Vagina (tissue), 2 donors: ENCODE measurements at regions not wholly inside any gene's neighbourhood (a gene's known extent, or its start where the extent isn't known, plus 50 kb on each side); places are given as distances from the start of the nearest gene placed in this dataset.

Experiments used
- DNase-seq, 2 donors: peaks; one replicate each; pipeline ENCODE4 v3.0.0-alpha.2; 2017; ENCODE audit errors: extremely low spot score in 2 of 2
- H3K27ac ChIP-seq: fragments of 200-600 bp; sonication (generic); one replicate; pipeline ENCODE4 v1.5.1; 2019
- H3K27me3 ChIP-seq: fragments of 200-600 bp; sonication (generic); one replicate; pipeline ENCODE4 v1.5.1; 2019
- H3K36me3 ChIP-seq, 2 donors: fragments of 200-600 bp; sonication (generic); one replicate each; pipeline ENCODE4 v1.5.1; 2017 to 2019
- H3K4me1 ChIP-seq: fragments of 200-600 bp; sonication (generic); one replicate; pipeline ENCODE4 v1.5.1; 2019
- H3K4me3 ChIP-seq, 2 donors: fragments of 200-600 bp; sonication (generic); 1 replicate in 1 of 2; 2 replicates in 1 of 2; pipeline ENCODE4 v1.5.1; 2016 to 2019
- H3K9me3 ChIP-seq: fragments of 200-600 bp; sonication (generic); one replicate; pipeline ENCODE4 v1.5.1; 2019
- CTCF ChIP-seq, 3 experiments: fragments of 450-650 bp in 2 of 3; fragments of 200-600 bp in 1 of 3; sonication (generic) in 1 of 3; IDR thresholded peaks; one replicate each; pipeline ENCODE4 v1.5.1; 2017 to 2019; ENCODE audit warnings: antibody characterized with exemption in 3 of 3, mild to moderate bottlenecking in 2 of 3, moderate library complexity in 2 of 3
- POLR2A ChIP-seq, 2 donors: fragments of 450-650 bp; IDR thresholded peaks; one replicate each; pipeline ENCODE4 v1.6.1; 2017; ENCODE audit warnings: antibody characterized with exemption in 2 of 2, mild to moderate bottlenecking in 2 of 2, moderate library complexity in 2 of 2
- POLR2AphosphoS5 ChIP-seq, 2 donors: sonication (generic); formaldehyde crosslinking; IDR thresholded peaks; one replicate each; pipeline ENCODE4 v1.9.0; 2017; ENCODE audit warnings: antibody characterized with exemption in 2 of 2, mild to moderate bottlenecking in 2 of 2, low read depth in 1 of 2; ENCODE audit not compliant: insufficient read depth in 1 of 2
- intact Hi-C: fragments of 100-400 bp; cut with DNase I; formaldehyde crosslinking; loops from one replicate; pipeline ENCODE4 v1.15.1; 2023

GRCh38 chr11:92643827-92644226 lies 325.6 kb upstream of the MTNR1B start:
- no peak for DNase-seq
- H3K9me3 ChIP-seq, result no peaks in the 10 kb centered on the region
- H3K27me3 ChIP-seq, result no peaks in the 10 kb centered on the region
- H3K4me1 ChIP-seq, result no peaks in the 10 kb centered on the region
- no peak for TF ChIP-seq CTCF (IDR thresholded peaks at IDR 0.05)
- no peak overlapping the region for H3K4me3 ChIP-seq
- no peaks in the 10 kb centered on the region for H3K36me3 ChIP-seq
- intact Hi-C loops, result no loop called here
- no peak overlapping the region for H3K27ac ChIP-seq

GRCh38 chr11:92644595-92645445 lies 324.6 kb upstream of the MTNR1B start:
- intact Hi-C loops, result no loop called here
- H3K36me3 ChIP-seq, result no peaks in the 10 kb centered on the region
- H3K4me3 ChIP-seq, result no peak overlapping the region
- H3K4me1 ChIP-seq, result no peaks in the 10 kb centered on the region
- no peak for DNase-seq
- H3K27ac ChIP-seq, result no peak overlapping the region
- no peaks in the 10 kb centered on the region for H3K9me3 ChIP-seq
- no peaks in the 10 kb centered on the region for H3K27me3 ChIP-seq
- TF ChIP-seq POLR2A (IDR thresholded peaks at IDR 0.05) (no peak), POLR2AphosphoS5 (IDR thresholded peaks at IDR 0.05; ENCODE audit: insufficient read depth in 1 of 2, low read depth in 1 of 2) (no peak), CTCF (IDR thresholded peaks at IDR 0.05) (no peak)

- intact Hi-C loops, result no loop called here
- Histone ChIP-seq H3K36me3 (no peaks in the 10 kb centered on the region), H3K27me3 (no peaks in the 10 kb centered on the region), H3K27ac (no peak overlapping the region), H3K9me3 (no peaks in the 10 kb centered on the region), H3K4me1 (no peaks in the 10 kb centered on the region), H3K4me3 (no peak overlapping the region)
- TF ChIP-seq CTCF (IDR thresholded peaks at IDR 0.05) (no peak), POLR2AphosphoS5 (IDR thresholded peaks at IDR 0.05; ENCODE audit: insufficient read depth in 1 of 2, low read depth in 1 of 2) (no peak), POLR2A (IDR thresholded peaks at IDR 0.05) (no peak)
- no peak for DNase-seq
These were observed 318.3 kb upstream of the MTNR1B start for GRCh38 chr11:92651159-92651558.

- H3K4me3 ChIP-seq, result no peak overlapping the region
- no peak for DNase-seq
- H3K4me1 ChIP-seq, result no peaks in the 10 kb centered on the region
- no peaks in the 10 kb centered on the region for H3K36me3 ChIP-seq
- H3K9me3 ChIP-seq, result no peaks in the 10 kb centered on the region
- TF ChIP-seq POLR2A (IDR thresholded peaks at IDR 0.05), result no peak
- no peak for TF ChIP-seq CTCF (IDR thresholded peaks at IDR 0.05)
- no peak for TF ChIP-seq POLR2AphosphoS5 (IDR thresholded peaks at IDR 0.05; ENCODE audit: insufficient read depth in 1 of 2, low read depth in 1 of 2)
- H3K27ac ChIP-seq, result no peak overlapping the region
- intact Hi-C loops, result no loop called here
- H3K27me3 ChIP-seq, result no peaks in the 10 kb centered on the region
These were observed 316.0 kb upstream of the MTNR1B start for GRCh38 chr11:92653454-92653853.

GRCh38 chr11:92656783-92657182 lies 312.7 kb upstream of the MTNR1B start:
- intact Hi-C loops, result no loop called here
- TF ChIP-seq CTCF (IDR thresholded peaks at IDR 0.05) (no peak), POLR2A (IDR thresholded peaks at IDR 0.05) (no peak), POLR2AphosphoS5 (IDR thresholded peaks at IDR 0.05; ENCODE audit: insufficient read depth in 1 of 2, low read depth in 1 of 2) (no peak)
- Histone ChIP-seq H3K36me3 (no peaks in the 10 kb centered on the region), H3K9me3 (no peaks in the 10 kb centered on the region), H3K4me3 (no peak overlapping the region), H3K4me1 (no peaks in the 10 kb centered on the region), H3K27me3 (no peaks in the 10 kb centered on the region), H3K27ac (no peak overlapping the region)
- DNase-seq, result no peak
